ENCODE measurements at regions not wholly inside any gene's neighbourhood (a gene's known extent, or its start where the extent isn't known, plus 50 kb on each side); places are given as distances from the start of the nearest gene placed in this dataset.

DNA sequence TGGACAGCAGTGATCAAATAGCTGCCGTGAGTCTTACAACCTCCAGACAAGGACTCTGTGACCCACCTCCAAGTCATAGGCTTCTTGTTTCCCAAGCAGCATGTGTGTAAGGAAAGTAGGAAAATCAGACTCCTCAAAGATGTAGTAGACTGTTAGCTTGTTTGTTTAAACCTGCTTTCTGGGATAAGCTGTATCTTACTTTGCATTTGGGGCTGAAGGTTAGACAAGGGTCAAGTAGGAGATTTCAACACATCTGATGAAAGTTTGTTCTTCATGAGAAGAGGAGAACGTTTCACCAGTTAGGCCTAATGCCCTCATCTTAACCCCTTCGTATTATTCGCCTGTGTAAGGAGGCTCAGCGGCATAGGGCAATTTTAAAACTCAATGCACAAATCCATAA, 756.4 kb upstream of the NR2F2 start:
- Histone ChIP-seq H4K5ac (ENCODE audit: low read length) (no peak overlapping the region), H3K4me3 (ENCODE audit: low read length) (no peak overlapping the region), H3K18ac (ENCODE audit: low read length) (no peak overlapping the region), H2BK15ac (replicated peaks; ENCODE audit: low read depth) (no peak overlapping the region), H2BK120ac (ENCODE audit: low read depth, low read length) (no peak overlapping the region), H3K36me3 (ENCODE audit: control insufficient read depth, insufficient read depth, low read length) (no peaks in the 10 kb centered on the region), H3K4ac (ENCODE audit: low read depth, low read length) (no peak overlapping the region), H3K79me2 (ENCODE audit: control insufficient read depth, insufficient read depth, low read length) (no peaks in the 10 kb centered on the region), H3K27ac (ENCODE audit: low read depth, low read length) (no peak overlapping the region), H2AK5ac (ENCODE audit: low read length) (no peak overlapping the region), H3K79me1 (ENCODE audit: low read length) (no peaks in the 10 kb centered on the region), H3K56ac (ENCODE audit: low read length) (no peak overlapping the region), H2BK5ac (ENCODE audit: low read length) (no peak overlapping the region), H3K27me3 (ENCODE audit: insufficient read depth, low read length, poor library complexity) (no peaks in the 10 kb centered on the region), H4K8ac (ENCODE audit: low read depth, low read length) (no peak overlapping the region), H3K4me2 (ENCODE audit: low read length) (no peak overlapping the region), H3K23ac (ENCODE audit: low read length) (no peak overlapping the region), H3K4me1 (ENCODE audit: control insufficient read depth, low read depth, low read length) (no peaks in the 10 kb centered on the region), H3K9ac (ENCODE audit: low read length) (no peak overlapping the region)
- DNase-seq: no peak
- WGBS (ENCODE audit: extremely low coverage, insufficient coverage, low lambda C conversion rate): no CpG with 5 or more reads among the region's 5 CpGs

- H3K79me2 ChIP-seq (ENCODE audit: control insufficient read depth, insufficient read depth, low read length): no peaks in the 10 kb centered on the region
- H3K23ac ChIP-seq (ENCODE audit: low read length): no peak overlapping the region
- H3K27me3 ChIP-seq (ENCODE audit: insufficient read depth, low read length, poor library complexity): no peaks in the 10 kb centered on the region
- no peak for DNase-seq
- H4K5ac ChIP-seq (ENCODE audit: low read length): no peak overlapping the region
- no peak overlapping the region for H3K4me2 ChIP-seq (ENCODE audit: low read length)
- H3K79me1 ChIP-seq (ENCODE audit: low read length): no peaks in the 10 kb centered on the region
- no peak overlapping the region for H2AK5ac ChIP-seq (ENCODE audit: low read length)
- H3K4me1 ChIP-seq (ENCODE audit: control insufficient read depth, low read depth, low read length): no peaks in the 10 kb centered on the region
- H3K36me3 ChIP-seq (ENCODE audit: control insufficient read depth, insufficient read depth, low read length): no peaks in the 10 kb centered on the region
- WGBS (ENCODE audit: extremely low coverage, insufficient coverage, low lambda C conversion rate): no CpG with 5 or more reads among the region's 4 CpGs
- H3K27ac ChIP-seq (ENCODE audit: low read depth, low read length): no peak overlapping the region
- no peak overlapping the region for H3K4me3 ChIP-seq (ENCODE audit: low read length)
- no peak overlapping the region for H2BK5ac ChIP-seq (ENCODE audit: low read length)
- H2BK120ac ChIP-seq (ENCODE audit: low read depth, low read length): no peak overlapping the region
- H3K4ac ChIP-seq (ENCODE audit: low read depth, low read length): no peak overlapping the region
- no peak overlapping the region for H3K18ac ChIP-seq (ENCODE audit: low read length)
- H4K8ac ChIP-seq (ENCODE audit: low read depth, low read length): no peak overlapping the region
- no peak overlapping the region for H2BK15ac ChIP-seq (replicated peaks; ENCODE audit: low read depth)
- no peak overlapping the region for H3K56ac ChIP-seq (ENCODE audit: low read length)
- no peak overlapping the region for H3K9ac ChIP-seq (ENCODE audit: low read length)
These were observed 752.6 kb upstream of the NR2F2 start for GRCh38 chr15:95577927-95578326.

- Histone ChIP-seq H3K56ac (ENCODE audit: low read length) (no peak overlapping the region), H3K79me2 (ENCODE audit: control insufficient read depth, insufficient read depth, low read length) (no peaks in the 10 kb centered on the region), H2AK5ac (ENCODE audit: low read length) (no peak overlapping the region), H3K18ac (ENCODE audit: low read length) (no peak overlapping the region), H3K4me2 (ENCODE audit: low read length) (no peak overlapping the region), H3K27ac (ENCODE audit: low read depth, low read length) (no peak overlapping the region), H3K4ac (ENCODE audit: low read depth, low read length) (no peak overlapping the region), H3K79me1 (ENCODE audit: low read length) (no peaks in the 10 kb centered on the region), H3K4me3 (ENCODE audit: low read length) (no peak overlapping the region), H3K4me1 (ENCODE audit: control insufficient read depth, low read depth, low read length) (no peaks in the 10 kb centered on the region), H3K23ac (ENCODE audit: low read length) (no peak overlapping the region), H3K9ac (ENCODE audit: low read length) (no peak overlapping the region), H2BK5ac (ENCODE audit: low read length) (no peak overlapping the region), H4K5ac (ENCODE audit: low read length) (no peak overlapping the region), H3K36me3 (ENCODE audit: control insufficient read depth, insufficient read depth, low read length) (no peaks in the 10 kb centered on the region), H2BK15ac (replicated peaks; ENCODE audit: low read depth) (no peak overlapping the region), H4K8ac (ENCODE audit: low read depth, low read length) (no peak overlapping the region), H3K27me3 (ENCODE audit: insufficient read depth, low read length, poor library complexity) (no peaks in the 10 kb centered on the region), H2BK120ac (ENCODE audit: low read depth, low read length) (no peak overlapping the region)
- DNase-seq: no peak
- WGBS (ENCODE audit: extremely low coverage, insufficient coverage, low lambda C conversion rate): no CpG with 5 or more reads among the region's 3 CpGs
These were observed 750.4 kb upstream of the NR2F2 start for GRCh38 chr15:95580121-95580520.

GRCh38 chr15:95581595-95581994, 748.9 kb upstream of the NR2F2 start:
- no peaks in the 10 kb centered on the region for H3K79me1 ChIP-seq (ENCODE audit: low read length)
- no peaks in the 10 kb centered on the region for H3K4me1 ChIP-seq (ENCODE audit: control insufficient read depth, low read depth, low read length)
- no CpG with 5 or more reads among the region's 13 CpGs for WGBS (ENCODE audit: extremely low coverage, insufficient coverage, low lambda C conversion rate)
- no peaks in the 10 kb centered on the region for H3K79me2 ChIP-seq (ENCODE audit: control insufficient read depth, insufficient read depth, low read length)
- H3K36me3 ChIP-seq (ENCODE audit: control insufficient read depth, insufficient read depth, low read length): no peaks in the 10 kb centered on the region
- H3K9ac ChIP-seq (ENCODE audit: low read length): no peak overlapping the region
- H3K4me2 ChIP-seq (ENCODE audit: low read length): no peak overlapping the region
- no peak overlapping the region for H2BK5ac ChIP-seq (ENCODE audit: low read length)
- H3K27me3 ChIP-seq (ENCODE audit: insufficient read depth, low read length, poor library complexity): no peaks in the 10 kb centered on the region
- H3K4ac ChIP-seq (ENCODE audit: low read depth, low read length): no peak overlapping the region
- H3K4me3 ChIP-seq (ENCODE audit: low read length): no peak overlapping the region
- no peak overlapping the region for H2BK120ac ChIP-seq (ENCODE audit: low read depth, low read length)
- no peak overlapping the region for H2AK5ac ChIP-seq (ENCODE audit: low read length)
- no peak overlapping the region for H3K18ac ChIP-seq (ENCODE audit: low read length)
- H2BK15ac ChIP-seq (replicated peaks; ENCODE audit: low read depth): no peak overlapping the region
- H3K56ac ChIP-seq (ENCODE audit: low read length): no peak overlapping the region
- no peak overlapping the region for H3K27ac ChIP-seq (ENCODE audit: low read depth, low read length)
- no peak overlapping the region for H3K23ac ChIP-seq (ENCODE audit: low read length)
- H4K8ac ChIP-seq (ENCODE audit: low read depth, low read length): no peak overlapping the region
- no peak for DNase-seq
- H4K5ac ChIP-seq (ENCODE audit: low read length): no peak overlapping the region

DNA sequence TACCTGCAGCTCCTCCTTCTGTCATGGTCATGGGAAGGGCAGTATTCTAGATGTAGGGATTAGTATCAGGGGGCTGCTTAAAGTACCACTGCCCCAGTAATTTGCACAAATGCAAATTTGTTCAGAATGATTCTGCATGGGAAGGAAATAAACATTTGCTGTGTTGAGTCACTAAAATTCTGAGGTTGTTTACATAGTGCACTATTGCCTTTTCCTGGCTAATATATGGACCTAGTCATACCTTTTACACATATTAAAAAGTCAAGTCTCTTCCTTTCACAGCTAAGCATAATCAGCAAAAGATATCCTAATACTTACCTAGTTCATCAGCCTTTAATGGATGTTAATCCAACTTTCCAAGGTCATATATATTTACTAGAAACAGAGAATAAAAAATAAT, 746.4 kb upstream of the NR2F2 start:
- H3K4ac ChIP-seq (ENCODE audit: low read depth, low read length): no peak overlapping the region
- no peak overlapping the region for H3K18ac ChIP-seq (ENCODE audit: low read length)
- H2BK5ac ChIP-seq (ENCODE audit: low read length): no peak overlapping the region
- no peaks in the 10 kb centered on the region for H3K79me1 ChIP-seq (ENCODE audit: low read length)
- no peak overlapping the region for H2BK15ac ChIP-seq (replicated peaks; ENCODE audit: low read depth)
- H3K27me3 ChIP-seq (ENCODE audit: insufficient read depth, low read length, poor library complexity): no peaks in the 10 kb centered on the region
- no peak overlapping the region for H4K8ac ChIP-seq (ENCODE audit: low read depth, low read length)
- H3K4me1 ChIP-seq (ENCODE audit: control insufficient read depth, low read depth, low read length): no peaks in the 10 kb centered on the region
- no peak overlapping the region for H3K23ac ChIP-seq (ENCODE audit: low read length)
- H2BK120ac ChIP-seq (ENCODE audit: low read depth, low read length): no peak overlapping the region
- H2AK5ac ChIP-seq (ENCODE audit: low read length): no peak overlapping the region
- no peak for DNase-seq
- H3K4me2 ChIP-seq (ENCODE audit: low read length): no peak overlapping the region
- H3K27ac ChIP-seq (ENCODE audit: low read depth, low read length): no peak overlapping the region
- H3K4me3 ChIP-seq (ENCODE audit: low read length): no peak overlapping the region
- H3K36me3 ChIP-seq (ENCODE audit: control insufficient read depth, insufficient read depth, low read length): no peaks in the 10 kb centered on the region
- H3K9ac ChIP-seq (ENCODE audit: low read length): no peak overlapping the region
- H4K5ac ChIP-seq (ENCODE audit: low read length): no peak overlapping the region
- H3K79me2 ChIP-seq (ENCODE audit: control insufficient read depth, insufficient read depth, low read length): no peaks in the 10 kb centered on the region
- H3K56ac ChIP-seq (ENCODE audit: low read length): no peak overlapping the region

- no peak overlapping the region for H3K23ac ChIP-seq (ENCODE audit: low read length)
- H4K5ac ChIP-seq (ENCODE audit: low read length): no peak overlapping the region
- DNase-seq: no peak
- WGBS (ENCODE audit: extremely low coverage, insufficient coverage, low lambda C conversion rate): no CpG with 5 or more reads among the region's 2 CpGs
- no peak overlapping the region for H3K9ac ChIP-seq (ENCODE audit: low read length)
- H3K27me3 ChIP-seq (ENCODE audit: insufficient read depth, low read length, poor library complexity): no peaks in the 10 kb centered on the region
- H2BK5ac ChIP-seq (ENCODE audit: low read length): no peak overlapping the region
- no peak overlapping the region for H3K18ac ChIP-seq (ENCODE audit: low read length)
- H2BK120ac ChIP-seq (ENCODE audit: low read depth, low read length): no peak overlapping the region
- no peak overlapping the region for H3K27ac ChIP-seq (ENCODE audit: low read depth, low read length)
- no peaks in the 10 kb centered on the region for H3K79me2 ChIP-seq (ENCODE audit: control insufficient read depth, insufficient read depth, low read length)
- no peak overlapping the region for H3K4ac ChIP-seq (ENCODE audit: low read depth, low read length)
- H4K8ac ChIP-seq (ENCODE audit: low read depth, low read length): no peak overlapping the region
- no peaks in the 10 kb centered on the region for H3K4me1 ChIP-seq (ENCODE audit: control insufficient read depth, low read depth, low read length)
- no peaks in the 10 kb centered on the region for H3K79me1 ChIP-seq (ENCODE audit: low read length)
- H3K36me3 ChIP-seq (ENCODE audit: control insufficient read depth, insufficient read depth, low read length): no peaks in the 10 kb centered on the region
- no peak overlapping the region for H2AK5ac ChIP-seq (ENCODE audit: low read length)
- H3K4me2 ChIP-seq (ENCODE audit: low read length): no peak overlapping the region
- no peak overlapping the region for H2BK15ac ChIP-seq (replicated peaks; ENCODE audit: low read depth)
- H3K4me3 ChIP-seq (ENCODE audit: low read length): no peak overlapping the region
- no peak overlapping the region for H3K56ac ChIP-seq (ENCODE audit: low read length)
These were observed 742.4 kb upstream of the NR2F2 start for GRCh38 chr15:95588056-95588455.
